NCI-H82 (cell line): ENCODE measurements at regions not wholly inside any gene's neighbourhood (a gene's known extent, or its start where the extent isn't known, plus 50 kb on each side); places are given as distances from the start of the nearest gene placed in this dataset.

Source experiments
- DNase-seq: peaks from one replicate; lab custom pipeline; 2025; lab: John Stamatoyannopoulos, UW

DNA sequence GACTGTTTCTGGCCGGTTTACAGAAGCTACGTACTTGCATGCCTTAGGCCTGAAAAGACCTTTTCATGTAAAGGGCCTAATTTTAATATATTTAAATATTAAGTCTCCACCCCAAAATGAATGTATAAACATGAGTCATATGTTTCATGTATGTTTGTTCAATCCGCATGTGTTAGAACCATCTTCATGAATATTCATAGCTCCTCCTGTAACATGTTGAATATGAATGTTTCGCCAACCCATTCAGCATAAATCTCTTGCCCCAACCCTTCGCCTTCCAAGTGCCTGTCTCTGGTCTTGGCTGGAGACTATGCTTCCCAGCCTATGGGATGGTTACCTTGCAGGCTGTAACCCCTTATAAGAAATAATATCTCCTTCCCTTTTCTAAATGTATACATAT is 212.5 kb downstream of the SCG2 start:
- DNase-seq: no peak

DNA sequence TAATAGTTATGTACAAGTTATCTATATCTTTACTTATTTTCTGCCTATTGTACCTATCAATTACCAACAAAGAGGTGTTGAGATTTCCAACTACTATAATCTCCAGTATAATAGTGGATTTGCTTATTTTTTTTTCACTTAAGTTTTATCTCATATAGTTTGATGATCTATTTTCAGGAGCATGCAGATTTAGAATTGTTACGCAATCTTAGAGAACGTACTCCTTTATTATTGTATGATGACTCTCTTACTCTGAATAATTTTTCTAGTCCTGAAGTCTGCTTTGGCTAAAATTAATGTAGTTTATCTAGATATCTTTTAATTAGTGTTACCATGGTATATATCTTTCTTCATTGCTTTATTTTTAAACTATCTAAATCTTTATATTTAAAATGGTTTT is 205.2 kb downstream of the SCG2 start:
- DNase-seq: no peak

- no peak for DNase-seq
Observed at GRCh38 chr2:223399357-223399957, 202.7 kb downstream of the SCG2 start.

- no peak for DNase-seq
Observed at GRCh38 chr2:223404616-223405015, 197.5 kb downstream of the SCG2 start.

- no peak for DNase-seq
Observed at GRCh38 chr2:223414646-223415045, 187.5 kb downstream of the SCG2 start.

- DNase-seq: no peak
Observed at GRCh38 chr2:223415071-223415470, 187.1 kb downstream of the SCG2 start.

GRCh38 chr2:223416815-223417610 is 185.1 kb downstream of the SCG2 start:
- no peak for DNase-seq

GRCh38 chr2:223418131-223418530 is 184.0 kb downstream of the SCG2 start:
- no peak for DNase-seq

GRCh38 chr2:223418604-223419199 is 183.5 kb downstream of the SCG2 start:
- no peak for DNase-seq

DNA sequence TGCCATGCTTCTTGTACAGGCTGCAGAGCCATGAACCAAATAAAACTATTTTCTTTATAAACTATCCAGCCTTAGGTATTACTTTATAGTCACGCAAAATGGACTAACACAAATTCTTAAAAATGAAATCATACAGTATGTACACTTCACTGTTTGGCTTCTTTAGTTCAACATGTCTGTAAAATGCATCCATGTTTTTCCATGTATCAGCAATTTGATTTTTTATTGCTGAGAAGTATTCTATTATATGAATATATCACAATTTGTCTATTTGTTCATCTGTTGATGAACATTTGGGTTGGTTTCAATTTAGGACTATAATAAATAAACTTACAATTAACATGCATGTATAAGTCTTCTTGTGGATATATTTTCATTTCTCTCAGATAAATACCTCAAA is 182.1 kb downstream of the SCG2 start:
- no peak for DNase-seq

- no peak for DNase-seq
Observed at GRCh38 chr2:223431479-223431878, 170.7 kb downstream of the SCG2 start.

- no peak for DNase-seq
Observed at GRCh38 chr2:223433461-223433860, 168.7 kb downstream of the SCG2 start.

DNA sequence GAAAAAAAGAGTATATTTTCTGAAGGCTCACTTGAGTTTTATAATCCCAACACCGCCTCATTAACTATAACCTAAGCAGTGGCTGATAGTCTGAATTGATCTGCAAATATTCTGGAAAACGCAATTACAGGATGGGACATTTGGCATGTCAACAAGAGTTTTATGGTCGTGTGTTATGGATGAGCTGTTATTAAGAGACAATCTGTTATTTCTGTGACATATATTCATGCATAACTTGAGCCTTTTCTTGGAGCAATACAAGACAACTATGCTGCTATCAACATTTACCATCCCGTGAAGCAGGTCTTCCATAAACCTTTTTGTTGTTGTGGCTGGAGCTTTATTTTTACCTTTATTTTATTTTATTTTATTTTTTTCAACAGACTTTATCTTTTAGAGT is 164.4 kb downstream of the SCG2 start:
- no peak for DNase-seq

GRCh38 chr2:223439184-223439583 is 163.0 kb downstream of the SCG2 start:
- DNase-seq: no peak

- no peak for DNase-seq
Observed at GRCh38 chr2:223439786-223440185, 162.4 kb downstream of the SCG2 start.

DNA sequence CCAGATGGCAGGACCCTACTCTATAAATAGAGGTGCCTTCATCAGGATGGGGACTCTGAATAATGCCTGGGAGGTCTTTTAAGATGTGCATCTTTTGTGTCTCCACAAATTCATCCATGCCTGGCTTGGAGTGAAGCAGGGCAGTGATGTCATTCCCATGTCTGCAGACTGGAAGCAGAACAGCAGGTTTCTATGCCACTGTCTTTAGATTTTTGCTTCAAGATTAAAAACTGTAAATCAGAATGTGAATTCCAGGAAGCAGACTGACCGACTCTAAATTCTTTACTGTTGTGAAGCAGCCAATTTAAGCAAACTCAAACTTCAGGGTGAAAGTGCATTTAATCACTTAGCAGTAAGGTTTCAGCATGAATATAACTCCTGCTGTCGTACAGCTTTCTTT is 159.3 kb downstream of the SCG2 start:
- no peak for DNase-seq

DNA sequence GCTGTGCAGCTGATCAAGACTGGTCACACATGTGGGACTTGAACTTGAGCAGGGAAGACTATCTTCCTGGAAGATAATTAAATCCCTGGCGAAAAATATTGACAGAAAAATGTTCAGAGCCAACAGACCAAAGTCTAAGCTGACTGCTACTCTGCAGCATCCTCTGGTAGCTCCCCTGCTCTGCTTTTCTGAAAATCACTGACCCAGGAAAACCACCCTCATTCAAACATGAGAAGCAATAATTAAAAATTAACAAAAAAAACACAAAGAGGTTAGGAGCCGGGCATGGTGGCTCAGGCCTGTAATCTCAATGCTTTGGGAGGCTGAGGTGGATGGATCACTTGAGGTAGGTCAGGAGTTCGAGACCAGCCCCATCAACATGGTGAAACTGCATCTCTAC is 151.9 kb downstream of the SCG2 start:
- no peak for DNase-seq

DNA sequence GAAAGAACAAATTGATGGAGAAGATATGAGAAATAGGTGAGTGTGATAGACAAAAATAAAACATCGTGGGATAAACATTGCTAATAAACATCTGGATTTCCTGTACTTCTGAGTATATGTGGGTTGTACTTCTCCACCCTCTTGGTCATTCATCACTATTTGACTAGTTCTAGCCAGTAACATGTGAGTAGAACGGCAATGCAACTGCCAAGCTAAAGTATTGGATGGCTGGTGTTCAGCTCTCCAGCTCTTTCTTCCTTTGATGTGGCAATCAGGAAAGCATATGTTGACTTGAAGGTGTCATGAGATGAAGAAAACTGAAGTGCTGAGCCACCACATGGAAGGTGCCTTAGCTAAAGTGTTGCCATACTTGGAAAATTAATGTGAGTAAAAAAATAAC is 144.9 kb downstream of the SCG2 start:
- DNase-seq: no peak

- DNase-seq: peak; percentile 64
Observed at GRCh38 chr2:223459328-223459939, 142.7 kb downstream of the SCG2 start.

- no peak for DNase-seq
Observed at GRCh38 chr2:223460209-223460608, 142.0 kb downstream of the SCG2 start.

GRCh38 chr2:223460774-223461211 is 141.4 kb downstream of the SCG2 start:
- DNase-seq: no peak

GRCh38 chr2:223464071-223464470 is 138.1 kb downstream of the SCG2 start:
- DNase-seq: no peak

GRCh38 chr2:223465793-223466192 is 136.4 kb downstream of the SCG2 start:
- no peak for DNase-seq
